PC-9 (cell line): ENCODE measurements at regions not wholly inside any gene's neighbourhood (a gene's known extent, or its start where the extent isn't known, plus 50 kb on each side); places are given as distances from the start of the nearest gene placed in this dataset.

Experiments used
- BruUV-seq: library from RNA; stranded (reverse); fragments of 400-500 nt; replicated peaks from 2 replicates; lab custom pipeline; 2021; lab: Mats Ljungman, UMichigan
- CTCF ChIA-PET: fragments of 300-600 bp; sonication (Branson Sonifier 250); formaldehyde crosslinking; loops from one replicate; lab custom pipeline; 2022; ENCODE audit warnings: antibody characterized with exemption; lab: Charles Lee
- POLR2A ChIA-PET: fragments of 300-600 bp; sonication (Branson Sonifier 250); formaldehyde crosslinking; loops from one replicate; lab custom pipeline; 2022; ENCODE audit warnings: antibody characterized with exemption; ENCODE audit not compliant: unreplicated experiment; lab: Charles Lee
- DNase-seq, 2 experiments: peaks; one replicate each; pipeline versions ENCODE4 v3.0.0 to v3.0.0-alpha.2; 2015 to 2022; ENCODE audit warnings: mixed read lengths in 1 of 2
- H2AFZ ChIP-seq: fragments of 200-600 bp; sonication (generic); 2 replicates; pipeline ENCODE4 v1.8.1; 2017; ENCODE audit warnings: antibody characterized with exemption
- H3F3A ChIP-seq: fragments of 200-600 bp; sonication (generic); 2 replicates; pipeline ENCODE4 v1.8.1; 2017; ENCODE audit warnings: antibody characterized with exemption, mild to moderate bottlenecking, low read depth; ENCODE audit not compliant: insufficient read depth
- H3K27ac ChIP-seq: fragments of 200-600 bp; sonication (generic); 2 replicates; pipeline ENCODE4 v1.6.1; 2016; ENCODE audit warnings: mixed run types
- H3K27me3 ChIP-seq: fragments of 200-600 bp; sonication (generic); 2 replicates; pipeline ENCODE4 v1.6.1; 2016; ENCODE audit warnings: low read depth, mixed run types; ENCODE audit not compliant: insufficient read depth
- H3K36me3 ChIP-seq: fragments of 200-600 bp; sonication (generic); 2 replicates; pipeline ENCODE4 v1.6.1; 2016; ENCODE audit warnings: low read depth, mixed run types
- H3K4me1 ChIP-seq: fragments of 200-600 bp; sonication (generic); replicated peaks from 2 replicates; pipeline ENCODE4 v1.6.1; 2016; ENCODE audit warnings: mixed run types; ENCODE audit not compliant: insufficient read depth
- H3K4me2 ChIP-seq: fragments of 200-600 bp; sonication (generic); 2 replicates; pipeline ENCODE4 v1.6.1; 2017; ENCODE audit warnings: mixed run types
- H3K4me3 ChIP-seq: fragments of 200-600 bp; sonication (generic); 2 replicates; pipeline ENCODE4 v1.6.1; 2016; ENCODE audit warnings: mixed run types
- H3K79me2 ChIP-seq: fragments of 200-600 bp; sonication (generic); 2 replicates; pipeline ENCODE4 v1.6.1; 2017; ENCODE audit warnings: low read depth, mixed run types
- H3K9me2 ChIP-seq: fragments of 200-600 bp; sonication (generic); 2 replicates; pipeline ENCODE4 v1.8.1; 2017; ENCODE audit warnings: mild to moderate bottlenecking; ENCODE audit not compliant: insufficient read depth
- H3K9me3 ChIP-seq: fragments of 200-600 bp; sonication (generic); 2 replicates; pipeline ENCODE4 v1.8.1; 2016; ENCODE audit warnings: low read depth; ENCODE audit not compliant: insufficient read depth
- H4K20me1 ChIP-seq: fragments of 200-600 bp; sonication (generic); 2 replicates; pipeline ENCODE4 v1.8.1; 2017; ENCODE audit not compliant: insufficient read depth
- CTCF ChIP-seq: fragments of 200-600 bp; sonication (generic); conservative IDR thresholded peaks from 2 replicates; pipeline ENCODE4 v1.6.1; 2017; ENCODE audit warnings: mixed run types, antibody characterized with exemption, mild to moderate bottlenecking, moderate library complexity
- EZH2 ChIP-seq: fragments of 200-600 bp; sonication (generic); IDR thresholded peaks from 2 replicates; pipeline ENCODE4 v1.8.0; 2017; ENCODE audit warnings: antibody characterized with exemption, low read depth
- intact Hi-C: fragments of 100-400 bp; cut with micrococcal nuclease; formaldehyde crosslinking; loops from one replicate; pipeline ENCODE4 v1.10.0; 2022; ENCODE audit not compliant: unreplicated experiment

DNA sequence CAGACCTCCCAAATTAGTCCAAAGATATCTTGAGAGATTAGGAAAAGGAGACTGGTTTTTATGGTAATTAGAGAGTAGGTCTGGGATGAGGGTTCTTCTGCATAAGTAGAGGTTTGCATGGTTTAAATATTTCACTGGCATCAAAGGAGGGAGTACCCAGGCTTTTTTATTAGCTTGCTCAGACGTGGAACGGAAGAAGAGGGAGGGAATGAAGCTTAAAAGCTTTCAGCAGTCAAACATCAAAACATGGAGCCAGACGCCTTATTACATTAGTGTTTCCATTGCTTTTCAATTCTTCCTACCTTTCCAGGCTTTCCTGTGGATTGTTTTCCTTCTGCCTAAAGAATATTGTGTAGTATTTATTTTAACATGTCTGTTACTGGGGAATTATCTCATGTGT is 342.1 kb upstream of the SOX2 start:
- Histone ChIP-seq H3K27me3 (no peaks in the 10 kb centered on the region), H3K27ac (no peak overlapping the region), H3K4me2 (no peak overlapping the region), H3K4me1 (no peaks in the 10 kb centered on the region), H3F3A (no peaks in the 10 kb centered on the region), H3K9me2 (no peaks in the 10 kb centered on the region), H4K20me1 (no peaks in the 10 kb centered on the region), H3K9me3 (no peaks in the 10 kb centered on the region), H3K79me2 (no peaks in the 10 kb centered on the region), H3K4me3 (no peak overlapping the region), H2AFZ (no peak overlapping the region), H3K36me3 (no peaks in the 10 kb centered on the region)
- no TSS peak for BruUV-seq
- intact Hi-C loops, result no loop called here
- TF ChIP-seq CTCF (no peak), EZH2 (no peak)
- ChIA-PET POLR2A (no interaction called here), CTCF (no interaction called here)
- DNase-seq, result no peak

DNA sequence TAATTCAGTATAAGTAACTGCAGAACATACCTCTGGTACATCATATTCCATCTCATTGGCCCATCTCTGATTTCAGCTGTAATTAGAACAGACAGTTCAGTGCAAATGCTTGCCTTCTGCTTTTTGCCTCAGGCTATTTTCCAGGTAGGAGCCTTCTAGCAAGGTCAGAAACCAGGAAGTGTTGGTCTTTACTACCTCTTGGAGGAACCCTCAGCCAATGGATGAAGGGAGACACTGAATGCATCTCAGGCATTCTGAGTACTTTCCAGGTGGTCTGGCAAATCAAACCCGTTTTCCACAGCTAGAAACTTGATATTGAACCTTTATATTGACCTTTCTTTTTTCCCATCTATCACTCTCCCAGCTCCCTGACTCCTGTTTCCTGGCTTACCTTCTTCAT is 348.5 kb upstream of the SOX2 start:
- DNase-seq, result no peak
- Histone ChIP-seq H3K27me3 (no peaks in the 10 kb centered on the region), H4K20me1 (no peaks in the 10 kb centered on the region), H3K9me3 (no peaks in the 10 kb centered on the region; the same call in 1 of the 2 replicates), H3K79me2 (no peaks in the 10 kb centered on the region), H3K4me1 (no peaks in the 10 kb centered on the region), H3K36me3 (no peaks in the 10 kb centered on the region), H3K27ac (no peak overlapping the region), H2AFZ (no peak overlapping the region), H3K9me2 (no peaks in the 10 kb centered on the region), H3F3A (no peaks in the 10 kb centered on the region), H3K4me2 (no peak overlapping the region), H3K4me3 (no peak overlapping the region)
- no peak for TF ChIP-seq CTCF
- intact Hi-C loops, result no loop called here
- CTCF ChIA-PET, result no interaction called here
- BruUV-seq, result no TSS peak
- POLR2A ChIA-PET, result no interaction called here

DNA sequence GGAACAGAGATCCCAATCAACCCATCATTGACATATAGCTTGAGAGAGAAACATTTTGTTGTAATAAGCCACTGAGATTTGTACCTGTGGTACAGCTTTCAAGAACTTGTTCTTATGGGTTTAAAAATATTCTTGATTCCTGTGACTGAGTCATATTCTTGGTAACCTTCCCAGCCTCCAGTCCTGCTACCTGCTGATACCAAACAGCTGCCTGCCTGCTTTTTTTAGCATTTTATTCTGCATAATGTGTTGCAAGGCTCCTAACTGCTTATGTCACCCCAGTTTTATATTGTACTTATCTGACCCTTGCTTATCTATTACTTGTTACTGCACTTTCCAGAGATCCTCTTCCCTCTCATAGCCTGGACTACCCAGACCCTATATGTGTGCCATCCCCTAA is 349.3 kb upstream of the SOX2 start:
- CTCF ChIA-PET, result no interaction called here
- no TSS peak for BruUV-seq

More for the DNA sequence above, 349.3 kb upstream of the SOX2 start:
- no peaks in the 10 kb centered on the region for H4K20me1 ChIP-seq
- H2AFZ ChIP-seq, result no peak overlapping the region
- H3K79me2 ChIP-seq, result no peaks in the 10 kb centered on the region
- H3K4me1 ChIP-seq, result no peaks in the 10 kb centered on the region
- TF ChIP-seq EZH2 (no peak), CTCF (no peak)
- intact Hi-C loops, result no loop called here
- H3K4me3 ChIP-seq, result no peak overlapping the region
- DNase-seq, result no peak
- no peak overlapping the region for H3K4me2 ChIP-seq
- H3K27me3 ChIP-seq, result no peaks in the 10 kb centered on the region
- H3F3A ChIP-seq, result no peaks in the 10 kb centered on the region
- no peaks in the 10 kb centered on the region for H3K36me3 ChIP-seq
- H3K9me3 ChIP-seq, result no peaks in the 10 kb centered on the region; the same call in 1 of the 2 replicates
- H3K27ac ChIP-seq, result no peak overlapping the region
- POLR2A ChIA-PET, result no interaction called here
- no peaks in the 10 kb centered on the region for H3K9me2 ChIP-seq
